Transverse colon (tissue), 3 donors: ENCODE measurements at regions not wholly inside any gene's neighbourhood (a gene's known extent, or its start where the extent isn't known, plus 50 kb on each side); places are given as distances from the start of the nearest gene placed in this dataset.

Experiments used
- EP300 ChIP-seq: sonication (generic); formaldehyde crosslinking; IDR thresholded peaks from one replicate; pipeline ENCODE4 v1.6.1; 2017; ENCODE audit warnings: antibody characterized with exemption, low read depth
- TF ChIP-seq, protein P1 (sequence below), 5 experiments: fragments of 200-600 bp in 3 of 5; fragments of 450-650 bp in 2 of 5; sonication (generic) in 3 of 5; IDR thresholded peaks; 1 replicate in 2 of 5; 2 replicates in 3 of 5; pipeline ENCODE4 v1.5.1; 2016 to 2017; ENCODE audit warnings: antibody characterized with exemption in 5 of 5, inconsistent platforms in 3 of 5, mild to moderate bottlenecking in 2 of 5, moderate library complexity in 1 of 5

DNA sequence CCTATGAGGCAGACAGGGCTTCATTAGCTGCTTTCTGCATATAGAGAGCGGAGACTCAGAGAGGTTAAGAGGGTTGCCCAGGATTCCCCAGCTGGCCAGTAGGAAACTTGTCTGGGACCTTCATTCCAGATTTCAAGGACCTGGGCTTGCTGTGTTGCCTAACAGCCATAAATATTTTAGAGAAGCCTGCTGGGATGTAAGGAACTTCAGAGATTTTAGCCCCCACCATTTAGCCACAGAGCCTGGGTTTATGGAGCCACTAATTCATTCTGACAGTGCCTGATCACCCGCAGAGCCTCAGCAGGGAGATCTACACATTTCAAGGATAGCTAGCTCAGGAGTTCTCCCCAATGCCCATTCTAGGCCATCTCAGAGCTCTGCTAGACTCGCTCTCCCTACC is 56.6 kb upstream of the TRUB1 start:
- TF ChIP-seq, protein P1, sequence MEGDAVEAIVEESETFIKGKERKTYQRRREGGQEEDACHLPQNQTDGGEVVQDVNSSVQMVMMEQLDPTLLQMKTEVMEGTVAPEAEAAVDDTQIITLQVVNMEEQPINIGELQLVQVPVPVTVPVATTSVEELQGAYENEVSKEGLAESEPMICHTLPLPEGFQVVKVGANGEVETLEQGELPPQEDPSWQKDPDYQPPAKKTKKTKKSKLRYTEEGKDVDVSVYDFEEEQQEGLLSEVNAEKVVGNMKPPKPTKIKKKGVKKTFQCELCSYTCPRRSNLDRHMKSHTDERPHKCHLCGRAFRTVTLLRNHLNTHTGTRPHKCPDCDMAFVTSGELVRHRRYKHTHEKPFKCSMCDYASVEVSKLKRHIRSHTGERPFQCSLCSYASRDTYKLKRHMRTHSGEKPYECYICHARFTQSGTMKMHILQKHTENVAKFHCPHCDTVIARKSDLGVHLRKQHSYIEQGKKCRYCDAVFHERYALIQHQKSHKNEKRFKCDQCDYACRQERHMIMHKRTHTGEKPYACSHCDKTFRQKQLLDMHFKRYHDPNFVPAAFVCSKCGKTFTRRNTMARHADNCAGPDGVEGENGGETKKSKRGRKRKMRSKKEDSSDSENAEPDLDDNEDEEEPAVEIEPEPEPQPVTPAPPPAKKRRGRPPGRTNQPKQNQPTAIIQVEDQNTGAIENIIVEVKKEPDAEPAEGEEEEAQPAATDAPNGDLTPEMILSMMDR (IDR thresholded peaks at IDR 0.05) = no peak
- no peak for TF ChIP-seq EP300
